PC-3 (cell line): ENCODE measurements at regions not wholly inside any gene's neighbourhood (a gene's known extent, or its start where the extent isn't known, plus 50 kb on each side); places are given as distances from the start of the nearest gene placed in this dataset.

Source experiments
- ATAC-seq: fragments of 200-7000 bp; cut with Tn5 transposase; 2 replicates; pipeline ENCODE4 v1.9.1; 2020; ENCODE audit warnings: mild to moderate bottlenecking, moderate library complexity
- BruUV-seq: library from RNA; stranded (reverse); fragments of 400-500 nt; replicated peaks from 2 replicates; lab custom pipeline; 2021; lab: Mats Ljungman, UMichigan
- CTCF ChIA-PET: fragments of 300-600 bp; sonication (Branson Sonifier 250); formaldehyde crosslinking; loops from one replicate; lab custom pipeline; 2022; ENCODE audit warnings: antibody characterized with exemption; lab: Charles Lee
- POLR2A ChIA-PET: fragments of 300-600 bp; sonication (Branson Sonifier 250); formaldehyde crosslinking; loops from one replicate; lab custom pipeline; 2022; ENCODE audit warnings: antibody characterized with exemption; ENCODE audit not compliant: unreplicated experiment; lab: Charles Lee
- DNase-seq: peaks from one replicate; pipeline ENCODE4 v3.0.0-alpha.2; 2015
- H2AFZ ChIP-seq: fragments of 300-600 bp; sonication (generic); 2 replicates; pipeline ENCODE4 v1.6.0; 2016; ENCODE audit warnings: antibody characterized with exemption, low read length
- H3F3A ChIP-seq: fragments of 300-600 bp; sonication (generic); one replicate; pipeline ENCODE4 v1.6.0; 2017; ENCODE audit warnings: antibody characterized with exemption, low read length, control low read depth, mild to moderate bottlenecking; ENCODE audit not compliant: unreplicated experiment
- H3K27ac ChIP-seq: fragments of 300-600 bp; sonication (generic); 2 replicates; pipeline ENCODE4 v1.5.1; 2016; ENCODE audit warnings: mild to moderate bottlenecking, low read length
- H3K27me3 ChIP-seq: fragments of 300-600 bp; sonication (generic); 2 replicates; pipeline ENCODE4 v1.6.1; 2016; ENCODE audit warnings: low read length, mixed read lengths
- H3K36me3 ChIP-seq: fragments of 300-600 bp; sonication (generic); 2 replicates; pipeline ENCODE4 v1.6.1; 2016; ENCODE audit warnings: low read depth, mixed run types, low read length, mixed read lengths
- H3K4me1 ChIP-seq: fragments of 300-600 bp; sonication (generic); 2 replicates; pipeline ENCODE4 v1.5.1; 2016; ENCODE audit warnings: low read length; ENCODE audit not compliant: insufficient read depth
- H3K4me2 ChIP-seq: fragments of 300-600 bp; sonication (generic); 2 replicates; pipeline ENCODE4 v1.6.0; 2016; ENCODE audit warnings: low read length
- H3K4me3 ChIP-seq: fragments of 300-600 bp; sonication (generic); 2 replicates; pipeline ENCODE4 v1.5.1; 2016; ENCODE audit warnings: mild to moderate bottlenecking, low read length, mixed read lengths
- H3K79me2 ChIP-seq: fragments of 300-600 bp; sonication (generic); 2 replicates; pipeline ENCODE4 v1.6.1; 2017; ENCODE audit warnings: low read length, mixed read lengths
- H3K9ac ChIP-seq: fragments of 300-600 bp; sonication (generic); 2 replicates; pipeline ENCODE4 v1.6.0; 2016; ENCODE audit warnings: mild to moderate bottlenecking, low read length
- H3K9me2 ChIP-seq: fragments of 300-600 bp; sonication (generic); replicated peaks from 2 replicates; pipeline ENCODE4 v1.6.1; 2016; ENCODE audit warnings: mixed run types, low read length, mixed read lengths
- H3K9me3 ChIP-seq: fragments of 300-600 bp; sonication (generic); 2 replicates; pipeline ENCODE4 v1.6.1; 2016; ENCODE audit warnings: low read length, mixed read lengths
- H4K20me1 ChIP-seq: fragments of 300-600 bp; sonication (generic); 2 replicates; pipeline ENCODE4 v1.6.1; 2016; ENCODE audit warnings: low read length, mixed read lengths
- EZH2 ChIP-seq: fragments of 300-600 bp; sonication (generic); IDR thresholded peaks from one replicate; pipeline ENCODE4 v1.6.1; 2017; ENCODE audit warnings: antibody characterized with exemption, mild to moderate bottlenecking, low read length; ENCODE audit not compliant: unreplicated experiment
- EZH2phosphoT487 ChIP-seq: fragments of 300-600 bp; sonication (generic); IDR thresholded peaks from 2 replicates; pipeline ENCODE4 v1.6.1; 2018; ENCODE audit warnings: mild to moderate bottlenecking, antibody characterized with exemption, low read length, borderline replicate concordance
- intact Hi-C: fragments of 100-400 bp; cut with micrococcal nuclease; formaldehyde crosslinking; loops from 2 replicates; pipeline ENCODE4 v1.9.0; 2023
- TF ChIP-seq, protein P1 (sequence below): fragments of 300-600 bp; sonication (generic); conservative IDR thresholded peaks from 2 replicates; pipeline ENCODE4 v1.5.1; 2017; ENCODE audit warnings: antibody characterized with exemption, low read depth, mild to moderate bottlenecking, low read length

GRCh38 chr14:55769877-55770276 is 189.9 kb downstream of the KTN1 start:
- H3K27ac ChIP-seq, result no peak overlapping the region
- intact Hi-C loops, result no loop called here
- DNase-seq (no peak), ATAC-seq (no peak)
- TF ChIP-seq, protein P1, sequence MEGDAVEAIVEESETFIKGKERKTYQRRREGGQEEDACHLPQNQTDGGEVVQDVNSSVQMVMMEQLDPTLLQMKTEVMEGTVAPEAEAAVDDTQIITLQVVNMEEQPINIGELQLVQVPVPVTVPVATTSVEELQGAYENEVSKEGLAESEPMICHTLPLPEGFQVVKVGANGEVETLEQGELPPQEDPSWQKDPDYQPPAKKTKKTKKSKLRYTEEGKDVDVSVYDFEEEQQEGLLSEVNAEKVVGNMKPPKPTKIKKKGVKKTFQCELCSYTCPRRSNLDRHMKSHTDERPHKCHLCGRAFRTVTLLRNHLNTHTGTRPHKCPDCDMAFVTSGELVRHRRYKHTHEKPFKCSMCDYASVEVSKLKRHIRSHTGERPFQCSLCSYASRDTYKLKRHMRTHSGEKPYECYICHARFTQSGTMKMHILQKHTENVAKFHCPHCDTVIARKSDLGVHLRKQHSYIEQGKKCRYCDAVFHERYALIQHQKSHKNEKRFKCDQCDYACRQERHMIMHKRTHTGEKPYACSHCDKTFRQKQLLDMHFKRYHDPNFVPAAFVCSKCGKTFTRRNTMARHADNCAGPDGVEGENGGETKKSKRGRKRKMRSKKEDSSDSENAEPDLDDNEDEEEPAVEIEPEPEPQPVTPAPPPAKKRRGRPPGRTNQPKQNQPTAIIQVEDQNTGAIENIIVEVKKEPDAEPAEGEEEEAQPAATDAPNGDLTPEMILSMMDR, result no peak
- TF ChIP-seq EZH2 (no peak), EZH2phosphoT487 (no peak)
- no peaks in the 10 kb centered on the region for H3K4me1 ChIP-seq
- no peaks in the 10 kb centered on the region for H3F3A ChIP-seq
- H3K4me3 ChIP-seq, result no peak overlapping the region
- no peaks in the 10 kb centered on the region for H3K9me2 ChIP-seq
- ChIA-PET POLR2A (no interaction called here), CTCF (no interaction called here)
- no peaks in the 10 kb centered on the region for H3K79me2 ChIP-seq
- no peaks in the 10 kb centered on the region for H4K20me1 ChIP-seq
- no peaks in the 10 kb centered on the region for H3K27me3 ChIP-seq
- H3K9me3 ChIP-seq, result no peaks in the 10 kb centered on the region
- no peak overlapping the region for H3K4me2 ChIP-seq
- H2AFZ ChIP-seq, result no peak overlapping the region
- BruUV-seq, result no TSS peak
- no peaks in the 10 kb centered on the region for H3K36me3 ChIP-seq
- no peak overlapping the region for H3K9ac ChIP-seq

GRCh38 chr14:55771242-55771981 is 191.4 kb downstream of the KTN1 start:
- no peaks in the 10 kb centered on the region for H3K27me3 ChIP-seq
- no peaks in the 10 kb centered on the region for H3K9me3 ChIP-seq
- H3K4me3 ChIP-seq, result no peak overlapping the region
- H3K79me2 ChIP-seq, result no peaks in the 10 kb centered on the region
- POLR2A ChIA-PET, result interaction anchor here (0.5 kb wide), 1 partner anchor 11 kb away, joined by 3 read pairs; no protein-coding TSS in a partner anchor
- no peaks in the 10 kb centered on the region for H3K9me2 ChIP-seq
- DNase-seq (no peak), ATAC-seq (no peak)
- H3K4me1 ChIP-seq, result no peaks in the 10 kb centered on the region
- no peak overlapping the region for H3K4me2 ChIP-seq
- H3K27ac ChIP-seq, result no peak overlapping the region
- BruUV-seq, result no TSS peak
- CTCF ChIA-PET, result interaction anchor here (0.5 kb wide), 1 partner anchor 783 kb away, joined by 3 read pairs; no protein-coding TSS in a partner anchor
- no peaks in the 10 kb centered on the region for H4K20me1 ChIP-seq
- TF ChIP-seq EZH2 (no peak), EZH2phosphoT487 (no peak)
- TF ChIP-seq, protein P1, result no peak
- no peaks in the 10 kb centered on the region for H3F3A ChIP-seq
- H3K9ac ChIP-seq, result no peak overlapping the region
- no peak overlapping the region for H2AFZ ChIP-seq
- no peaks in the 10 kb centered on the region for H3K36me3 ChIP-seq
- intact Hi-C loops, result no loop called here

DNA sequence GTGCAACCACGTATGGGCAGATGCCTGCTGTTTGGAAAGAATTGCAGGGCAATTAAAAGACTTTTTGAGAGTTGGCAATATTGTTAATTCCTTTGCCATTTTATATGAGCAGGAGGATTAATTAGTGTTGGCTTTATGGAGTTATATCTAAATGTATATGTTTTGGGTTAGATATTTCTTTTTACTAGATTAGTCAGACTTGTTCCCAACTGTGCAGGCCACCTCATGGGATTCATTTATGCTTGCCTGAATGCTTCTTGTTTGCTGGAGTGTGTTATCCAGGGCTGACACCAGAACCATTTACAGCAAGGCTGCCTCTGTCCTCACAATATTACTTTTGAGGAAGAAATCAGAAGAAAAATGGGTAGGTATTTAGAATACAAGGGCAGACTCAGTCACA is 192.5 kb downstream of the KTN1 start:
- no peaks in the 10 kb centered on the region for H3K27me3 ChIP-seq
- H3K36me3 ChIP-seq, result no peaks in the 10 kb centered on the region
- intact Hi-C loops, result no loop called here
- no peaks in the 10 kb centered on the region for H3K9me3 ChIP-seq
- DNase-seq (no peak), ATAC-seq (0 out of 2 replicates have a peak, but pooled peaks have one; percentile 35)
- H3F3A ChIP-seq, result no peaks in the 10 kb centered on the region
- H3K4me3 ChIP-seq, result no peak overlapping the region
- TF ChIP-seq, protein P1, result no peak
- TF ChIP-seq EZH2 (no peak), EZH2phosphoT487 (no peak)
- no peak overlapping the region for H3K9ac ChIP-seq
- ChIA-PET POLR2A (no interaction called here), CTCF (no interaction called here)
- H4K20me1 ChIP-seq, result no peaks in the 10 kb centered on the region
- no TSS peak for BruUV-seq
- H3K4me1 ChIP-seq, result no peaks in the 10 kb centered on the region
- no peak overlapping the region for H2AFZ ChIP-seq
- H3K9me2 ChIP-seq, result no peaks in the 10 kb centered on the region
- no peak overlapping the region for H3K27ac ChIP-seq
- H3K79me2 ChIP-seq, result no peaks in the 10 kb centered on the region
- H3K4me2 ChIP-seq, result no peak overlapping the region
